ENCODE measurements at regions not wholly inside any gene's neighbourhood (a gene's known extent, or its start where the extent isn't known, plus 50 kb on each side); places are given as distances from the start of the nearest gene placed in this dataset.

DNA sequence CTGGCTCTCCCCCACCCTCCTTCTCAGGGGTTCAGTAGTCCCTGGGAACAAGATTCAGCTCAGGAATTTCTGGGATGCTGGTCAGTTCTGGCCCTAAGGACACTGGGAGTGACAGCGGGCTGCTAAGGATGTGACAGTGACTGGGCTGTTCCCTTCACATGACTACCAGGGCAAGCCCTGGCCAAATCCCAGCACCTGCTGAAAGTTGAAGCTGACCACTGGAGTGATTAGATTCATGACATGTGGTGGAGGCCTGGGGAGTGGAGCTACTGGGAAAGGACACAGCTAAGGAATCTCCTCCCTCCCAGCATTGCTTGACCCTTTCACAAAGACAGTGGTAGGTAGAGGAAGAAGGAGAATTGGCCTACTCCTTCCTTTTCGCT lies 204.9 kb downstream of the DAD1 start:
- DNase-seq (no peak), ATAC-seq (no peak)
- TF ChIP-seq, protein P1, sequence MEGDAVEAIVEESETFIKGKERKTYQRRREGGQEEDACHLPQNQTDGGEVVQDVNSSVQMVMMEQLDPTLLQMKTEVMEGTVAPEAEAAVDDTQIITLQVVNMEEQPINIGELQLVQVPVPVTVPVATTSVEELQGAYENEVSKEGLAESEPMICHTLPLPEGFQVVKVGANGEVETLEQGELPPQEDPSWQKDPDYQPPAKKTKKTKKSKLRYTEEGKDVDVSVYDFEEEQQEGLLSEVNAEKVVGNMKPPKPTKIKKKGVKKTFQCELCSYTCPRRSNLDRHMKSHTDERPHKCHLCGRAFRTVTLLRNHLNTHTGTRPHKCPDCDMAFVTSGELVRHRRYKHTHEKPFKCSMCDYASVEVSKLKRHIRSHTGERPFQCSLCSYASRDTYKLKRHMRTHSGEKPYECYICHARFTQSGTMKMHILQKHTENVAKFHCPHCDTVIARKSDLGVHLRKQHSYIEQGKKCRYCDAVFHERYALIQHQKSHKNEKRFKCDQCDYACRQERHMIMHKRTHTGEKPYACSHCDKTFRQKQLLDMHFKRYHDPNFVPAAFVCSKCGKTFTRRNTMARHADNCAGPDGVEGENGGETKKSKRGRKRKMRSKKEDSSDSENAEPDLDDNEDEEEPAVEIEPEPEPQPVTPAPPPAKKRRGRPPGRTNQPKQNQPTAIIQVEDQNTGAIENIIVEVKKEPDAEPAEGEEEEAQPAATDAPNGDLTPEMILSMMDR (IDR thresholded peaks at IDR 0.05), result no peak
- intact Hi-C loops (cut with DNase I), result no loop called here
- Histone ChIP-seq H3K27me3 (peaks cover 0 to 7% of the 10 kb centered on the region in 2 donors), H3K36me3 (no peaks in the 10 kb centered on the region), H3K4me3 (no peak overlapping the region), H3K4me1 (peaks cover 0 to 3% of the 10 kb centered on the region in 2 donors), H3K27ac (no peak overlapping the region), H3K9me3 (no peaks in the 10 kb centered on the region)

DNA sequence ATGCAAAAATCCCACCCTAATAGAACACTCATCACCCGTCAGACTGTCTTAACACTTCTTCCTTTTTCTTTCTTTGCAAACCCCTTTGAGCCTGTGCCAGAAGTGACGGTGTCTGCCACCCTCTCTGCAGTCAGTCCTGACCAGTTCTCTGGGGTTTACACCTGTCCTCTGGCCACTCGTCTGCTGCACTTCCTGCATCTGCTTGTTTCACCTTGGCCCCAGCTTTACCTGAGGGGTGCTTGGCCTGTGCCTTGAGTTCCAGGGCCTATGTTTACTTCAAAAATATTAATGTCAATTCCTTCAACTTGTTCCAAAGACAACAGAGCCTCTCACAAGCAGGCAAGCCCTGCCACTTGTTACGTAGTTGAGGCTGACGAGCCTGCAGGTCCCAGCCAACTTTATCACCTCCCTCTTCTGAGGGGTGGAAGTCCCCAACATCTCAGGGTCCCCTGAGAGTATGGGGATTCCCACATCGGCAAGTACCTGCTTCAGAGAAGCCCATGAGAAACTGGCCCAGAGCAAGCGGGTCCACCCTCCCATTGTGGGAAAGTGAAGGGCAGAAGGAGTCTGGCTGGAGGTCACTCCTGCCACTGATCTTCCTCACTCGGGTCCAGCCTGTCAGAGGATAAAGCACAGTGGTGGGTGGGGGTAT lies 205.4 kb downstream of the DAD1 start:
- Histone ChIP-seq H3K9me3 (no peaks in the 10 kb centered on the region), H3K36me3 (no peaks in the 10 kb centered on the region), H3K4me3 (no peak overlapping the region), H3K27ac (no peak overlapping the region), H3K4me1 (peaks cover 0 to 3% of the 10 kb centered on the region in 2 donors), H3K27me3 (peaks cover 0 to 7% of the 10 kb centered on the region in 2 donors)
- intact Hi-C loops (cut with DNase I), result no loop called here
- TF ChIP-seq, protein P1 (IDR thresholded peaks at IDR 0.05), result no peak
- DNase-seq, result peak in 2 of 4 donors; percentile 31 to 44
- ATAC-seq, result peak; percentile 46

DNA sequence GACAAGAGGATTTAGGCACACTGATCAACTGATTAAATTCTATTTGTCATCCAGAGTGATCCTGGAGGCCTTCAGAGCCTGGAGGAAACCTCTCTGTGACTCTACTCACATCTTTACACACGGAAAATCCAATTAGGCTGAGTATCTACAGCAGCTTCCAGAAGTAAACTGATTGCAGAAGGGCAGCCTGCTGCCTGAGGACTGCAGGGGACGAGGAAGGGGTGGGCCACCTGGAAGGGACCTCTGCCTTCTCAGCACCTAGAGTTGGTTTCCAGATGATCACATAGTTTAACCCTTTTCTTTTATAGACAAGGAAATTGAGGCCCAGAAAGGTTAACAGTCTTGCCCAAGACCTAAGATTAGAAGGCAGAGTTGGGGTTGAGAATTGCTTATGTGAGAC lies 206.1 kb downstream of the DAD1 start:
- TF ChIP-seq, protein P1 (IDR thresholded peaks at IDR 0.05), result no peak
- peaks cover 0 to 4% of the 10 kb centered on the region in 2 donors for H3K27me3 ChIP-seq
- H3K9me3 ChIP-seq, result no peaks in the 10 kb centered on the region
- H3K4me3 ChIP-seq, result no peak overlapping the region
- intact Hi-C loops (cut with DNase I), result no loop called here
- DNase-seq, result no peak
- H3K4me1 ChIP-seq, result peaks cover 0 to 3% of the 10 kb centered on the region in 2 donors
- H3K27ac ChIP-seq, result no peak overlapping the region
- ATAC-seq, result no peak
- H3K36me3 ChIP-seq, result no peaks in the 10 kb centered on the region

DNA sequence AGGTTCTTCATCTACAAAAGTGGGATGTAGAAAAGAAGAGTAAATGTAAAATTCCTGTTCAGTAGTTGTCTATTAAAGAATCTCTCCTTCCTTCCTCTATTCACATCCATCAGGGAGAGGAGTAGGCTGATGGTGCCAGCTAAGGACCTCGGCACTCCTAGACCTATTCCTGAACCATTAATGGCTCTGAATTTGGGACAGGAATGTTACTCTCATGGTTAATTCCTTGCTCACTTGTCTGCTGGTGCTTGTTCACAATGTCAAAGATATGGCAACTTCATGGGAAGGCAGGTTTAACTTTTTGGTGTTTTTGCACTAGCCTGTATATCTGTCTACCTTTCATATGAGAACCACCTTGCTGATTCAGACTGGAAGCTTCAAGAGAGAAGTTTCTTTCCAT lies 206.6 kb downstream of the DAD1 start:
- TF ChIP-seq, protein P1 (IDR thresholded peaks at IDR 0.05), result no peak
- intact Hi-C loops (cut with DNase I), result no loop called here
- Histone ChIP-seq H3K27me3 (no peaks in the 10 kb centered on the region), H3K9me3 (no peaks in the 10 kb centered on the region), H3K36me3 (no peaks in the 10 kb centered on the region), H3K27ac (no peak overlapping the region), H3K4me3 (no peak overlapping the region), H3K4me1 (peaks cover 0 to 3% of the 10 kb centered on the region in 2 donors)
- ATAC-seq (no peak), DNase-seq (no peak)

DNA sequence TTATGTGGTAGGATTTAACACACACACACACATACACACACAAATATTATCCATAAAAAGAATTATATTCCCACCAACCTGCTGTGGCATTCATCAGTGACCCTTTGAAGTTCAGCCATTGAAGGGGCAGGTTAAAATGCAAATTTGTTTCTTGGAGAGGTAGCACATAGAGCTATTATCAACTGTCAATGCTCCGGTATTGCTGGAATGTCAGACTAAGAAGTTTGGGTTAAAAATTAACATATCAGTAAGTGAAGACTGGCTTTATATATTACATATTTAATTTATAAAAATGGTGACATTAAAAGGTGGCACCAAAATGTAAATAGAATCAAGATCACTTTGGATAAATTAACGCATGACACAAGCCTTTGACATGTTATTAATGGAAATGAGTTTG lies 207.3 kb downstream of the DAD1 start:
- ATAC-seq (no peak), DNase-seq (no peak)
- H3K36me3 ChIP-seq, result no peaks in the 10 kb centered on the region
- intact Hi-C loops (cut with DNase I), result no loop called here
- H3K27me3 ChIP-seq, result no peaks in the 10 kb centered on the region
- H3K4me1 ChIP-seq, result peaks cover 0 to 3% of the 10 kb centered on the region in 2 donors
- no peak overlapping the region for H3K4me3 ChIP-seq
- H3K27ac ChIP-seq, result no peak overlapping the region
- TF ChIP-seq, protein P1 (IDR thresholded peaks at IDR 0.05), result no peak
- no peaks in the 10 kb centered on the region for H3K9me3 ChIP-seq

All from left lung (tissue), 4 donors.